SK-N-SH (cell line): ENCODE measurements at regions not wholly inside any gene's neighbourhood (a gene's known extent, or its start where the extent isn't known, plus 50 kb on each side); places are given as distances from the start of the nearest gene placed in this dataset.
"Not testable (repeated sequence)": the region's sequence is repeated elsewhere in the genome, so short reads cannot be mapped to it uniquely, and the experiment has no call there.

ENCODE experiments used
- RAD21 ChIP-seq: IDR thresholded peaks from 2 replicates; pipeline ENCODE4 v1.6.1; 2012; ENCODE audit warnings: mild to moderate bottlenecking, low read length
- SIN3A ChIP-seq: IDR thresholded peaks from 2 replicates; pipeline ENCODE4 v1.6.1; 2012; ENCODE audit warnings: low read depth, mild to moderate bottlenecking, low read length, moderate library complexity, borderline replicate concordance
- TCF12 ChIP-seq: IDR thresholded peaks from 2 replicates; pipeline ENCODE4 v1.4.0; 2012
- TF ChIP-seq, protein P1 (sequence below): fragments of 200-600 bp; sonication (generic); IDR thresholded peaks from 2 replicates; pipeline ENCODE4 v1.6.1; 2017; ENCODE audit warnings: antibody characterized with exemption, mild to moderate bottlenecking, moderate library complexity
- TF ChIP-seq, protein P2 (sequence below): IDR thresholded peaks from 2 replicates; pipeline ENCODE4 v1.4.0; 2012; ENCODE audit warnings: low read depth

DNA sequence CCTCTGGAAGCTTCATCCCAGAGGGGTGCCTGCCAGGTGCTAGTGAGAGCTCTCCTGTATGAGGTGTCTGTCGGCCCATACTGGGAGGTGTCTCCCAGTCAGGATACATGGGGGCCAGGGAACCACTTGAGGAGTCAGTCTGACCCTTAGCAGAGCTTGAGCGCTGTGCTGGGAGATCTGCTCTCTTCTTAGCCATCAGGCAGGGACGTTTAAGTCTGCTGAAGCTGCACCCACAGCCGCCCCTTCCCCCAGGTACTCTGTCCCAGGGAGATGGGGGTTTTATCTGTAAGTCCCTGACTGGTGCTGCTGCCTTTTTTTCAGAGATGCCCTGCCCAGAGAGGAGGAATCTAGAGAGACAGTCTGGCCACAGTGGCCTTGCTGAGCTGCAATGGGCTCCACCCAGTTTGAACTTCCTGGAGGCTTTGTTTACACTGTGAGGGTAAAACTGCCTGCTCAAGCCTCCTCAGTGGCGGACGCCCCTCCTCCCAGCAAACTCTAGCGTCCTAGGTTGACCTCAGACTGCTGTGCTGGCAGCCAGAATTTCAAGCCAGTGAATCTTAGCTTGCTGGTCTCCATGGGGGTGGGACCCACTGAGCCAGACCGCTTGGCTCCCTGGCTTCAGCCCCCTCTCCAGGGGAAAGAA is 93.3 kb upstream of the DYRK2 start:
- TF ChIP-seq RAD21, SIN3A, TCF12: not testable (repeated sequence)
- TF ChIP-seq, protein P1, sequence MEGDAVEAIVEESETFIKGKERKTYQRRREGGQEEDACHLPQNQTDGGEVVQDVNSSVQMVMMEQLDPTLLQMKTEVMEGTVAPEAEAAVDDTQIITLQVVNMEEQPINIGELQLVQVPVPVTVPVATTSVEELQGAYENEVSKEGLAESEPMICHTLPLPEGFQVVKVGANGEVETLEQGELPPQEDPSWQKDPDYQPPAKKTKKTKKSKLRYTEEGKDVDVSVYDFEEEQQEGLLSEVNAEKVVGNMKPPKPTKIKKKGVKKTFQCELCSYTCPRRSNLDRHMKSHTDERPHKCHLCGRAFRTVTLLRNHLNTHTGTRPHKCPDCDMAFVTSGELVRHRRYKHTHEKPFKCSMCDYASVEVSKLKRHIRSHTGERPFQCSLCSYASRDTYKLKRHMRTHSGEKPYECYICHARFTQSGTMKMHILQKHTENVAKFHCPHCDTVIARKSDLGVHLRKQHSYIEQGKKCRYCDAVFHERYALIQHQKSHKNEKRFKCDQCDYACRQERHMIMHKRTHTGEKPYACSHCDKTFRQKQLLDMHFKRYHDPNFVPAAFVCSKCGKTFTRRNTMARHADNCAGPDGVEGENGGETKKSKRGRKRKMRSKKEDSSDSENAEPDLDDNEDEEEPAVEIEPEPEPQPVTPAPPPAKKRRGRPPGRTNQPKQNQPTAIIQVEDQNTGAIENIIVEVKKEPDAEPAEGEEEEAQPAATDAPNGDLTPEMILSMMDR, result not testable (repeated sequence)
- TF ChIP-seq, protein P2, sequence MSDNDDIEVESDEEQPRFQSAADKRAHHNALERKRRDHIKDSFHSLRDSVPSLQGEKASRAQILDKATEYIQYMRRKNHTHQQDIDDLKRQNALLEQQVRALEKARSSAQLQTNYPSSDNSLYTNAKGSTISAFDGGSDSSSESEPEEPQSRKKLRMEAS, result not testable (repeated sequence)
